G401 (cell line): ENCODE measurements at regions not wholly inside any gene's neighbourhood (a gene's known extent, or its start where the extent isn't known, plus 50 kb on each side); places are given as distances from the start of the nearest gene placed in this dataset.
"Not testable (repeated sequence)": the region's sequence is repeated elsewhere in the genome, so short reads cannot be mapped to it uniquely, and the experiment has no call there.

Experiments
- DNase-seq: peaks from one replicate; pipeline ENCODE4 v3.0.0-alpha.2; 2015; ENCODE audit warnings: low spot score
- in situ Hi-C: cut with HindIII; loops from 2 replicates; pipeline ENCODE4 v1.10.0; 2016; ENCODE audit warnings: low sequenced_read_pairs, mixed read lengths

DNA sequence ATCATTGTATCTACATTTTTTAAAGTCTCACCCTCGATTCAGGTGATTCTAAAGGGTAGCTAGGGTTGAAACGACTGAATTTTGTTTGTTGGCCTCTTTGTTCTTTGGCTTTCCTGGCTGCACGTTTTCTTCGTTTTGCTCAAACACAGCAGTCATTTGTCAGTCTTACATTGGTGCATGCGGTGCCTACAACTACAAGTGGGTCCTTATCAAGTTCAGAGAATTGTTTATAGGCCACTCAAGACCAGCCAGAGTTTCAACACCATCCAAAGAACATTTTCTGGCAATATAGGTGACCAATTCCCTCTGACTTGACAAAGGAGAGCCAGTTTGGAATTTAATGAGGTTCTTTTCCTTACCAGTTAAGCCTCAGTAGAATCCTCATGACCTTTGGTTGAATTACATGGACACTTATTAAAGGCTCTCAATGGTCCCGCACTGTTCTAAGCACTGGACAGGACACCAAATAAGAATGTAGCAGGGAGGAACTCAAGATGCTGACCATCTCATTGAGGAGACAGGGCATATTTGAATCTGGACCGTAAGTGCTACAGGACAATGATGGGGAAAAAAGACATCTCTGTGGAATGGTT is 119.0 kb upstream of the DMRT1 start:
- in situ Hi-C loops, result no loop called here
- DNase-seq, result no peak

DNA sequence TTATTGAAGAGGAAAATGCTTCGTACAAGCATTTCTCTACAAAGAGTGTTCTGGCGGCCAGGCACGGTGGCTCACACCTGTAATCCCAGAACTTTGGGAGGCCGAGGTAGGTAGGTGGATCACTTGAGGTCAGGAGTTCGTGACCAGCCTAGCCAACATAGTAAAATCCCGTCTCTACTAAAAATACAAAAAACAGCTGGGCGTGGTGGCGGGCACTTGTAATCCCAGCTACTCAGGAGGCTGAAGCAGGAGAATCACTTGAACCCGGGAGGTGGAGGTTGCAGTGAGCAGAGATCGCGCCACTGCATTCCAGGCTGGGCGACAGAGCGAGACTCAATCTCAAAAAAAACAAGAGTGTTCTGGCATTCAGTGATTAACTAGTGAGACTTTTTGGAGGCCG is 117.0 kb upstream of the DMRT1 start:
- in situ Hi-C loops, DNase-seq: not testable (repeated sequence)

DNA sequence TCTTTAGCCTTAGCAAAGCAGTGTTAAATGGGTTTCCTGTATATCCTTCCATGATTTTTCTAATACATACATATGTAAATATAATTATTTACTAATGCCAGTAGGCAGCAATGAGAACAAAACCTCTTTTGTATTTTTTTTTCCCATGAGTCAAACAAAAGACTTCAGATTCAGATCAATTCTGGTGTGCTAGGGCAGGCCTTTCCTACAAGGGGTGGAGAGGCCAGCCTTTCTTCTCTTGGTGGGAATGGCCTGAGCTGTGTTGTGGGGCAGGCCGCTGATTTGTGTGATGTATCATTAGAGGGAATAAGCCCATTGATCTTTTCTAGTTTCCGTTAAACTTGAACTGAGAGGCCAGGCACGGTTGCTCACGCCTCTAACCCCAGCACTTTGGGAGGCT is 115.5 kb upstream of the DMRT1 start:
- in situ Hi-C loops, result no loop called here
- DNase-seq, result no peak

DNA sequence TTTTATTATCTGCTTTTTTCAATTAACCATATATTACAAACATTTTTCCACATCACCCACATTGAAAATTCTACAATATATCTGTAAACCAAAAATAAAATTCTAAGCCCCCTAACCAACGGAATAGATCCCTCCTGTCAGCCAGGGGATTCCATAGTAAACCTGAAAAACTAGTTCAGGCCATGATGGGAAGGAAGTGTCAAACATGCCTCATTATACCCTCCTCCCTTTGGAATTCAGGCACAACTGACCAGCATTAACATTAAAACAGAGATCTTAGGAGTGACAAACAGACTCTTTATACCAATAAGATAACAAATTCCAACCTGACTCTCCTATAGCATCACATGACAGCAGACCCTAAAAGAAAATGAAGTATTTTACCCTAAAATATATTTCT is 113.7 kb upstream of the DMRT1 start:
- in situ Hi-C loops, result no loop called here
- no peak for DNase-seq

DNA sequence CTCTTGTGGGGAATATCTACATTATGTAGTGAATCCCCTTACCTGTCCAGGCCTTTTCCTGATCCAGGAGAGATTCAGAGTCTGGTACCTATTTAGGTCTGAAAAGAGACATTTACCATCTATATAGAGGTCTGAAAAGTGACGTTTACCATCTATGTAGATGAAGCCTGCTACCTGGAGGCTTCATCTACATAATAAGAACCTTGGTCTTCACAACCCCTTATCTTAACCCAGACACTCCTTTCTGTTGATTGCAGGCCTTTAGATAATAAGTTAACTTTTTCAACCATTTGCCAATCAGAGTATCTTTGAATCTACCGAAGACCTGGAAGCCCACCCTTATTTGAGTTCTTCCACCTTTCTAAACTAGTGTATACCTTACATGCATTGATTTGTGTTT is 113.0 kb upstream of the DMRT1 start:
- in situ Hi-C loops, result no loop called here
- DNase-seq, result no peak

DNA sequence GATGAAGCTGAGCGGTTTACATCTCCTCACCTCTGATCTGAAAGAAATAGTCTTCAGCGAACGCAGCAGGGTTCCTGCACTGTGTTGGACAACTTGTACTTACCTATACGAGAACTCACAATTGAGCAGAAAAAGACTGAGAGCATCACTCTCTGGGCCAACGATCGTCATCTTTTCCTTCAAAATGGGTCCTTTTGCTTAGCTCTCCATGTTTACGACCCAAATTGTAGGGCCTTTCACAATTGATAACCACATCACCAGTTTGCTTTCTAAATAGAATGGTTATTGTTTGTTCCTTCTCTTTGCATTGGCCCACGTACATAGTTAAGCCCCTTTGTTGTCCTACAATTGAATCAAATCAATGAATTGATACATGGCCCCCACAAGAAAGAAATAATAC is 110.0 kb upstream of the DMRT1 start:
- in situ Hi-C loops, result no loop called here
- no peak for DNase-seq

DNA sequence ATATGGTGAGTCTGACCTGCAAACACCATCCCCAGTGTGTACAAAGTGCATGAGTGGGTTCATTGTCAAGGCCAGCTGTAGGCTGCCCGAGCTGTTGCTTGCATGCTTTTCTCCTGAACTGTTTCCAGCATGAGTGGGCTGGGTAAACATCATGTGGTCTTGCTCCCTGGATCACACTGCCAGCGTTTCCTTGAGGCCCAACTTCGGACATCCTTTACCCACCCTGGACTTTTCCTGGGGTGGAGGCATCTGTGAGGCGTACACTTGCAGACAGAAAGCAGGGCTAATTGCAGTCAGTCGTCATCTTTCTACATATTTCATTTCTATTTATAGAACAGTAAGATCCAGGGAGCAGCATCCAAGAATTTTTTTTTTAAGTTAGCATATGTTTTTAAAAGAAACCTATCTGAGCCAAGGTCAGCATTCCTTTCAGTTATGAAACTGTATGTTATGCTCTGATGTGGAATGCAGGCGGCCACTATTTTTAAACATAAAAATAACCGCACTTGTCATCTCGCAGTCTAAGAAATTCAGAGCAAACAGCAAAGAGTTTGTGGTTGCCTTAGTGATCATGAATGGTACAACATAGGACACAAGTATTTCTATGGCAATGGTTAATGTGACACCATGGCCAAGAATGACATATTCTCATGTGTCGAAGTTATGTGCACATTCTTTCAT is 106.5 kb upstream of the DMRT1 start:
- in situ Hi-C loops, result no loop called here
- DNase-seq, result no peak

DNA sequence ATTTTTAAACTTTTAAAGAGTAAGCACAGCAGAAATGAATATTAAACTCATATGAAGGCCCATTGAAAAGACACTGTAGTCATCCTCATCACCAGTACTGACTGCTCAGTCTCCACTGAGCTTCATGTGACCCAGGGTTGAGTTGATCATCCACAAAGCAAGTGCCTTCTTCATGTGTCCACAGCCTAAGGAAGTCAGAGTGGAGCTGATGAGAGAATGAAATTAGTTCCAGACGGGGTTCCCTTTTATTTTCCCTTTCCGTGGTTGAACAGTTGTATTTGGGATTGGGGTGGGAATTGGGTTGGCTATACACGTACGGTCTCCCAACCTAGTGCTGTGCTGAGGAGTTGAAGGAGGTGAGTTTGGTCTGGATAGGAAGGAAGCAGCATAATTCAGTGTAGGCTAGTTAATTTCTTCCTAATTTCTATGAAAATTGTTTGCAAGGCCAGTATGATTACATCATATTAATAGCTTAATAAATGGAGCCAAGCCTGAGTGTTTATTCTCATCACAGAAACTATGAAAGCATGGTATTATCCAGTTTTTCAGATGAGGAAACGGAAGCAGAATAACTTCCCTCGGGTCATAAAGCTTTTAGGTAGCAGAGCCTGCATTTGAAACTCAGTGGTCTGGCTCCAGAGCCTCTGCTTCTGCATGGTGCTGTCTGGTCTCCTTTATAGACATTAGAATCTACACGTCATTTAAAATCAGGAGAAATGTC is 103.9 kb upstream of the DMRT1 start:
- in situ Hi-C loops, result no loop called here
- no peak for DNase-seq

DNA sequence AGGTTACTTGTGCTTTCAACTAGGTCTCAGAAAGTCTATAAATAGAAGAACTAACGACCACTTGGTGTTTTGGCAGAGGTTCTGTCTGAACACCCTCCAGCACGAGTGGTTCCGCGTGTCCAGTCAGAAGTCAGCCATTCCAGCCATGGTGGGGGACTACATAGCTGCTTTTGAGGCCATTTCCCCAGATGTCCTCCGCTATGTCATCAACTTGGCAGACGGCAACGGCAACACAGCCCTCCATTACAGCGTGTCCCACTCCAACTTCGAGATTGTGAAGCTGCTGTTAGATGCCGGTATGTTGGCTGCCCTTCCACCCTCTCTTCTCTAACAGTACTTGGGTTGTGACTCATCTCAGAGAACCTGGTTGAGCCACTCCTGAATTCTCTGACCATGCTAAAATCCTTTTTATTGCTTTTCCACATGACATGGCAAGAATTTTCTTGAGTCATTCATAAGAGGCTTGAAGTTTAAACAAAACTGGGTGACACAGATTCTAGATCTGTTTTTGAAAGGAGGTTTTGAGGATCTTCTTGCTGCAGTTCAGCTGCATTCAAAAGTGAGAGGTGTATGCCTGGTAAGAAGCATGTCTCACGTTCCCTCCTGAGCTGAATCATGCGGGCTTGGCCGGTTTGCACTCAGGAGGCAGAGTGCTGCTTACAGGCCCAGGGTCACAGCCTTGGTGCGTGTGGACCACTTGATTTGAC is 103.1 kb upstream of the DMRT1 start:
- in situ Hi-C loops, result no loop called here
- no peak for DNase-seq

DNA sequence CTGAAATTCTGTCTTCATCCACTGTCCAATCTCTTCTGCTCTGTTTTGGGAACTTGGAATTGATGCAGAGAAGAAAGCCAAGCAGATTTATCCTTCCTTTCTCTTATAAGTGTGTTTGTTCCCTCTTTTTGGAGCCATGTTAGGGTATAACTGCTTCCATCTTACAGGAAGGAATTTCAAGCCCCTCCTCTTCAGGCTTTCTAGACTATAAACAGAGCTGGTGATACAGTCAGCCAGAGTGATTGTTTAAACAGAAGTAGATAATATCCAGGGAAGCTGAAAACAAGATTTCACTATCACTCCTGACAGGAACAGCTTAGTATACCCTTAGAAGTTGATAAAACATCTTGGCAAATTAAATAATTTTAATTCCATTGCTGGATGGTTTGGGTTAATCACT is 102.1 kb upstream of the DMRT1 start:
- in situ Hi-C loops, result no loop called here
- no peak for DNase-seq

DNA sequence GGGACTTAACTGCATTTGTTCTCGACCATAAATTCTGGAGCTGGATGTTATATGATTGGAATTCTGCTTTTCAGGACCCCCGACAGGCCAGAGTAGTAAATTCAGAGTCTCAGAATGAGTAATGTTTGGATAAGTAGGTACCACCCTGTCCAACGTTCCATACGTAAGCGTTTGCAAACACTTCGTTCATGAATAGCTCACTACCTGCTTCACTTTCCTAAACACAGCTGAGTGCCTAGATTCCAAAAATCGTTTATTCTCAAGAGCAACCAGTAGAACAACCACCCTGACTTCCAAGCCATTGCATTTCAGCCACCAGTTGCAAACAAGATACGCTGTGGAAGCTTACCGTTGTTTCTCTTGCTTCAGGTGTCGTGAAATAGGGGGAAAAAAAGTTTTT is 101.3 kb upstream of the DMRT1 start:
- in situ Hi-C loops, result no loop called here
- no peak for DNase-seq

DNA sequence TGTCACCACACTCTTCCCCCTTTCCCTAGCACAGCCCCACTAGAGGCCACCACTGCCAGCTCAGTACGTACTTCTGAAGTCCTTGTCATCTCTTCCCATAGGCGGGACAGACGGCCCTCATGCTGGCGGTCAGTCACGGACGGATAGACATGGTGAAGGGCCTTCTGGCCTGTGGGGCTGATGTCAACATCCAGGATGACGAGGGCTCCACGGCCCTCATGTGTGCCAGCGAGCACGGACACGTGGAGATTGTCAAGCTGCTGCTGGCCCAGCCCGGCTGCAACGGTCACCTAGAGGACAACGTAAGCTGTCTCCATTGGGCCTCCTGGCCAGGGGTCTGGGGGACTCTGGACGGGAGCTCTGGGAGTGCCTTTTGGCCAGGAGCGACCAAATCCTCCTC is 99.4 kb upstream of the DMRT1 start:
- in situ Hi-C loops, result no loop called here
- no peak for DNase-seq

DNA sequence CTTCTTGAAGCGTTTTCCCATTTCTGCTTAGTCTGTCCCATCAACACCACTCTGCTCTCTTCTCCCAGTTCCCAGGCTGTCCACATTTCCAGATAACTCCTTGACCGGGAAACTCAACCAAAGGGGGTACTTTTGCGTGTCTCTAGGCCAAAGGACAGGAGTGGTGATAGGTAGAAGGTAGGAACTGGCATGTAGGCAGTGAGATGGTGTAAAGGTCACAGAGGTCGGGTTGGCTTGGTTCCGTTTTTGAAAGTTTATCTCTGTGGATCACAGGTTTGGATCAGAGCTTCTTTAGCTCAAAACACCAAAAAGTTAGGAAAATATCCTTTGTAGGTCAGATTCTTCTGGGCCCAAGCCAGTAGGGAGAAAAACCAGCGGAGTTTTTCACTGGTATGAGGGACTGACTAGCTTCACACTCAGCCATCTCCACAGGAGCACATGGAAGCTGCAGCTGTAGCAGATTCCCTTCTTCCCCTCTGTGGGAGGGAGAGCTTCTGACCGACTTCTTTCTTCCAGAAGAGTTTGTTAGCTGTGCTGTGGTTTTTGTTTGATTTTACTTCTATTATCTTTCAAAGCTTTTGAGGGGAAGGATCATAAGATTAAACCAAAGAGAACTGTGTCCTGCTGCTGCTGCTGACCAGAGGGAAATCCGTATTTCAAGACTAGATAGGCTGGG is 98.4 kb upstream of the DMRT1 start:
- in situ Hi-C loops, result no loop called here
- DNase-seq, result no peak

DNA sequence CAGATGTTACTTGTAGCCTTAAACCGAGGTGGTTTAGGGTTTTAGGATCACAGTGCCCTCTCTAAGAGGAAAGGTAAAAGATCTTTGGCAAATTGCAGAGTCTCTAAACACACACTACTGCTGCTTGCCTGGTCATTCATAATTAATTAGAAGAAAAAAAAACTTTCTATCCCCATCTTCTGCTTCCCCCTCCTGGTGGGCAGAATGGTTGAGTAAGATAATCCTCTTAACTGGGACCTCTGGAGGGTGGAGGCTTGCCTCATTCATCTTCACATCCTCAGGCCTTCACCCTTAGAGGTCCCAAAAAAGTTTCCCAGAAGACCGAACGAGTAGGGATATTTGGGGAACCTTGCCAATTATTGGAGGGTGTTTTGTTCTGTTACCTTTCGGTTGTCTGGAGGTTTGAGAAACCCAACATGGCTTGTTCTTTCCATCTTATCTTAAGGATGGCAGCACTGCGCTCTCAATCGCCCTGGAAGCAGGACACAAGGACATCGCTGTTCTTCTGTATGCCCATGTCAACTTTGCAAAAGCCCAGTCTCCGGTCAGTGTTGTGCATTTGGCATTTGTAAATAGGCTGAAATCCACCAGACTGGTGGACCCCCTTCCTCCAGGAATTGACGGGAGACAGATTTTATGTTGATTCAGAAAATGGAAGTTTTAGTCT is 97.3 kb upstream of the DMRT1 start:
- no peak for DNase-seq

DNA sequence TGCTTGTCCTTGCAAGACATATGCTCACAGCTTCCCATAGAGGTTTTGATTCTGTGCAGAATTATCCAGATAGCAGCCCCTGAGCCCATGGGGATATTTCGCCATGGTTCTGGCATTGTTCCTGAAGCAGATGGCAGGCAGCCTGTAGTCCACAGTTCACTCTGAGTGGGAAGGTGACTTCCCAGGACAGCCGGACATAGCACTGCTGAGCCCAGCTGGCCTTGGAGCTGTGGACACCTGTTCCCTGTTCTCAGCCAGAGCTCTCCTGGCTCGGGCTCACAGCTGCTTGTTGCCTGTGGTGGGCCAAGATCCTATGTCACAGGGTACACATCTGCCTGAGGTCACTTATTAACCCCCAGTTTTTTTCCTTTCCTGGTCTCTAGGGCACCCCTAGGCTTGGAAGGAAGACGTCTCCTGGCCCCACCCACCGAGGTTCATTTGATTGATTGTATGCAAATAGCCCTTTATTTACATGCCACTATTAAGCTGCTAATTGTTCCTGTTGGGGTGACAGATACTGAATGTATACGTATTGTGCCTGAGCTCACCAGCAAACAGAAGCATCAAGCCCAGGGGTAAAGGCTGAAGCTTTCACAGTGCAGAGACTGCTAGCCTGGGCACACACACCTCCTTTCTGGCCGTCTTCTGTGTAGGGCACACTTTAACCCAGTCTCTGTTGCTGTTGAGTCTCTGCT is 96.6 kb upstream of the DMRT1 start:
- peak; percentile 95 for DNase-seq
- in situ Hi-C loops, result no loop called here

More for the DNA sequence above, 97.3 kb upstream of the DMRT1 start:
- in situ Hi-C loops, result no loop called here

DNA sequence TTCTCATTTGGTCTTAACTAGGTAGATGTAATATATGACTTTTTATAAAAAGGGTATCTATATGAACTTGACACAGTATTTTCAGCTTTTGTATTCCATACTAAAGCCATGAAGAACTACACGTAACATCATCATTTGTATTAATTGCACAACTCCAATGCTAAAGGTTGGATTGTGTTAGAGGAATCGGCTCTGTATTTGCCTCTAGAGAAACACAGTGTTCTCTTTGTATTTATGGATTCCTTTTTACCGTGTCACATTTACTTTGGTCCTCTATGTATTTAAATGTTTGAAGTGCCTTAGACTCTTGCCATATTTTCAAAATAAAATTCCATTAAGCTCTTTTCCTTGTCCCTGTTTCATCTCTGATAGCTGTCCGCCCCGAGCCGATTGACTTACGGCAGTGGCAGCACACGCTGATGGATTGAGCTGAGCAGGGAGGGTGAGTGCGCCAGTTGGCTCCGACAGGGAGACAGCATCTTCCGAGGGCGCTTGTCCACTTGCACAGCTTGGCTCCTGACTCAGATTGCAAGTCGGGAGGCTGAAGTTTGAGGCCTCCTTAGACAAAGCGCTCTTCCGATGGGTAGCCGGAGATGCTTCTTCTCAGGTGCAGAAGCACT is 95.6 kb upstream of the DMRT1 start:
- peak; percentile 89 for DNase-seq
- in situ Hi-C loops, result no loop called here

DNA sequence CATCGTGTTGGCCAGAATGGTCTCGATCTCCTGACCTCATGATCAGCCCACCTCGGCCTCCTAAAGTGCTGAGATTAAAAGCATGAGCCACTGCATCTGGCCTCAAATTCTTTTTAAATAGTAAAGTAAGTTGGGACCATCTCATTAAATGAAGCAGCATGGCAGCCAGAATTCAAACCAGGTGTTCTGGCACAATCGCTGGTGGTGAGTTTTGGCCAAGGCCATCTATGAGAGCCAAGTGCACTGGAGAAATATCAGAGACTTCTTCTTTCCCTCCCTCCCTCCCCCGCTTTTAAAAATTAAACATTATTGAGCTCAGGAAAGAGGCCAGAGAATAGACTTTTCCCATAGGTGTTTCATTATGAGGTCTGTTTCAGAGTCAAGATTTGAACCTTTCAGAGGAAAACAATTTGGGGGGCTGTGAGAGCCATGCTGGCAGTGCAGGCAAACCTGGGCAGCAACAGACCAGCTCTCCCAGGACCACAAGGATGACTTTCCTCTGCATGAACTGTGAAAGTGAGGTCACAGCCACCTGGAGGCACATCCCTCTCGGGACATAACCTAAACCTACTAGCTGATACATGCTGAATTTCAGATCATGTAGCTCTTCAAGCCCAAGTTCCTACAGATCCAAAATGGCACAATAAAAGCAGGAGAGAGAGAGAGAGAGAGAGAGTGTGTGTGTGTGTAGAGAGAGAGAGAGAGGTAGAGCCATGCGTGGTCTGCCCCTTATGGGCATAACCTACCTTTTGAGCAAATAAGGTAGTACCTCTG is 94.6 kb upstream of the DMRT1 start:
- in situ Hi-C loops, result no loop called here

More for the DNA sequence above, 94.6 kb upstream of the DMRT1 start:
- DNase-seq, result no peak
